CD14-positive monocyte (primary cell): ENCODE measurements at regions not wholly inside any gene's neighbourhood (a gene's known extent, or its start where the extent isn't known, plus 50 kb on each side); places are given as distances from the start of the nearest gene placed in this dataset.

Experiments
- DNase-seq, 3 donors: peaks; one replicate each; pipeline ENCODE4 v3.0.0-alpha.2; 2011 to 2022
- H2AFZ ChIP-seq: 2 replicates; pipeline ENCODE4 v1.6.0; 2012; ENCODE audit warnings: mild to moderate bottlenecking, low read depth, low read length, inconsistent platforms; ENCODE audit not compliant: insufficient read depth, poor library complexity, severe bottlenecking
- H3K27ac ChIP-seq, 2 donors: 1 replicate in 1 of 2; 2 replicates in 1 of 2; pipeline ENCODE4 v1.5.1; 2012 to 2013; ENCODE audit warnings: low read length in 2 of 2, control low read depth in 1 of 2, inconsistent platforms in 1 of 2, low read depth in 1 of 2, mild to moderate bottlenecking in 1 of 2
- H3K27me3 ChIP-seq, 2 donors: one replicate each; pipeline versions ENCODE4 v1.6.0 to v1.6.1; 2011 to 2013; ENCODE audit warnings: low read length in 2 of 2; ENCODE audit not compliant: control insufficient read depth in 2 of 2, insufficient read depth in 2 of 2
- H3K36me3 ChIP-seq, 2 donors: replicated peaks in 1 of 2; 1 replicate in 1 of 2; 2 replicates in 1 of 2; pipeline versions ENCODE4 v1.5.1 to v1.6.1; 2012 to 2013; ENCODE audit warnings: low read length in 2 of 2, control low read depth in 1 of 2, inconsistent platforms in 1 of 2, mild to moderate bottlenecking in 1 of 2; ENCODE audit not compliant: insufficient read depth in 2 of 2, control insufficient read depth in 1 of 2
- H3K4me1 ChIP-seq, 2 donors: 1 replicate in 1 of 2; 2 replicates in 1 of 2; pipeline versions ENCODE4 v1.5.1 to v1.6.1; 2012 to 2013; ENCODE audit warnings: low read length in 2 of 2, control low read depth in 1 of 2, inconsistent platforms in 1 of 2, mild to moderate bottlenecking in 1 of 2, moderate library complexity in 1 of 2; ENCODE audit not compliant: insufficient read depth in 2 of 2, control insufficient read depth in 1 of 2
- H3K4me2 ChIP-seq: replicated peaks from 2 replicates; pipeline ENCODE3; 2012; ENCODE audit warnings: low read length, moderate library complexity, mild to moderate bottlenecking; ENCODE audit not compliant: poor library complexity, severe bottlenecking; ENCODE audit errors: extremely low read depth
- H3K4me3 ChIP-seq, 3 experiments: fragments of 200-600 bp in 1 of 3; sonication (generic) in 1 of 3; replicated peaks in 1 of 3; 1 replicate in 2 of 3; 2 replicates in 1 of 3; pipeline ENCODE4 v1.5.1; 2011 to 2013; ENCODE audit warnings: low read length in 3 of 3, mild to moderate bottlenecking in 3 of 3, control low read depth in 2 of 3, low read depth in 2 of 3, inconsistent platforms in 1 of 3, moderate library complexity in 1 of 3
- H3K79me2 ChIP-seq: 2 replicates; pipeline ENCODE4 v1.6.0; 2012; ENCODE audit warnings: mild to moderate bottlenecking, control low read depth, inconsistent platforms, low read length, moderate library complexity; ENCODE audit not compliant: insufficient read depth
- H3K9ac ChIP-seq: 2 replicates; pipeline ENCODE4 v1.6.0; 2017; ENCODE audit warnings: low read length, mild to moderate bottlenecking; ENCODE audit not compliant: insufficient read depth, poor library complexity, severe bottlenecking
- H3K9me3 ChIP-seq, 2 donors: replicated peaks in 1 of 2; 1 replicate in 1 of 2; 2 replicates in 1 of 2; pipeline versions ENCODE4 v1.5.1 to v1.6.1; 2012 to 2013; ENCODE audit warnings: low read length in 2 of 2, control low read depth in 1 of 2; ENCODE audit not compliant: control insufficient read depth in 1 of 2, insufficient read depth in 1 of 2
- H4K20me1 ChIP-seq: 2 replicates; pipeline ENCODE4 v1.6.0; 2012; ENCODE audit warnings: mild to moderate bottlenecking, low read length, control low read depth, moderate library complexity; ENCODE audit not compliant: insufficient read depth
- H3K27ac Mint-ChIP-seq, 7 donors: one replicate each; pipeline ENCODE4 v1.8.0; 2020; ENCODE audit warnings: mild to moderate bottlenecking in 7 of 7, mixed read lengths in 7 of 7, moderate library complexity in 6 of 7, inconsistent platforms in 2 of 7
- H3K27me3 Mint-ChIP-seq, 3 donors: one replicate each; pipeline ENCODE4 v1.8.0; 2021 to 2022; ENCODE audit warnings: low read depth in 3 of 3, mild to moderate bottlenecking in 3 of 3, mixed read lengths in 3 of 3, moderate library complexity in 3 of 3, inconsistent platforms in 1 of 3
- H3K36me3 Mint-ChIP-seq, 2 donors: one replicate each; pipeline ENCODE4 v1.8.0; 2020; ENCODE audit warnings: mixed read lengths in 2 of 2, inconsistent platforms in 1 of 2, mild to moderate bottlenecking in 1 of 2
- H3K4me1 Mint-ChIP-seq: one replicate; pipeline ENCODE4 v1.8.0; 2020; ENCODE audit warnings: mild to moderate bottlenecking, mixed read lengths
- H3K4me3 Mint-ChIP-seq, 2 donors: one replicate each; pipeline ENCODE4 v1.8.0; 2020; ENCODE audit warnings: mild to moderate bottlenecking in 2 of 2, mixed read lengths in 2 of 2, moderate library complexity in 1 of 2
- H3K9me3 Mint-ChIP-seq, 7 donors: one replicate each; pipeline ENCODE4 v1.8.0; 2020 to 2022; ENCODE audit warnings: mixed read lengths in 7 of 7, mild to moderate bottlenecking in 6 of 7, moderate library complexity in 6 of 7, inconsistent platforms in 2 of 7
- CTCF ChIP-seq: fragments of 200-600 bp; IDR thresholded peaks from one replicate; pipeline ENCODE4 v1.8.0; 2022; ENCODE audit warnings: antibody characterized with exemption, mild to moderate bottlenecking
- WGBS: methylation state at CpG from one replicate; pipeline ENCODE4 v1.1.5; 2013; ENCODE audit warnings: missing lambda C conversion rate; ENCODE audit not compliant: insufficient coverage; 5-methylcytosine and 5-hydroxymethylcytosine counted together
- intact Hi-C, 2 donors: fragments of 100-400 bp; cut with micrococcal nuclease; formaldehyde crosslinking; loops; one replicate each; pipeline versions ENCODE4 v1.15.0 to v1.15.1; 2023

DNA sequence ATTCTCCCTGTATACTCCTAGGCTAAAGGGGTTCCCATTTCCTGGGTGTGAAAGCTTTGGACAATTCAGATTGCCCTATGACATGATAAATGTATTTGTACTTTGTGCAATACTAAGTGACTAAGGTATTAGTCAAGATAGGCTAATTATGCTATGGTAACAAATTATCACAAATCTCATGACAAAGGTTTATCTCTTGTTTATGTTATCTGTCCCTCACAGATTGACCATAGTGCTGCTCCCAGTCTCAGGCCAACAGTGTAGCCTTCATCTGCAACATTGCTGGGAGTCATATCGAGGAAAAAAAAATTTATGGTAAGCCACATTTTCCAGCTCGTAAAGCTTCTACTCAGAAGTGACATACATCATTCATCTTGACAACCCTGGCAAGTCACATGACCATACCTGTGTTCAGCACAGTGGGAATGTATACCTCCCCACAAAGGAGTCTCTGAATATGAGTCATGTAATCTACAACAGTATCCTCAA, 346.2 kb downstream of the IGSF11 start:
- Histone ChIP-seq H3K4me1 (no peaks in the 10 kb centered on the region), H4K20me1 (no peaks in the 10 kb centered on the region), H3K36me3 (no peaks in the 10 kb centered on the region), H3K9ac (no peak overlapping the region), H3K27ac (no peak overlapping the region), H2AFZ (no peak overlapping the region), H3K27me3 (no peaks in the 10 kb centered on the region), H3K4me3 (no peak overlapping the region), H3K79me2 (no peaks in the 10 kb centered on the region), H3K4me2 (no peak overlapping the region), H3K9me3 (no peaks in the 10 kb centered on the region)
- H3K4me3 Mint-ChIP-seq, result no peak overlapping the region
- no peaks in the 10 kb centered on the region for H3K4me1 Mint-ChIP-seq
- H3K36me3 Mint-ChIP-seq, result no peaks in the 10 kb centered on the region
- no peak overlapping the region for H3K27ac Mint-ChIP-seq
- WGBS, result 100% methylated on average over 1 of the region's 2 CpGs
- peaks cover 0 to 4% (median 2%) of the 10 kb centered on the region in 7 donors for H3K9me3 Mint-ChIP-seq
- H3K27me3 Mint-ChIP-seq, result no peaks in the 10 kb centered on the region
- DNase-seq, result no peak
- TF ChIP-seq CTCF, result no peak
- intact Hi-C loops, result no loop called here

DNA sequence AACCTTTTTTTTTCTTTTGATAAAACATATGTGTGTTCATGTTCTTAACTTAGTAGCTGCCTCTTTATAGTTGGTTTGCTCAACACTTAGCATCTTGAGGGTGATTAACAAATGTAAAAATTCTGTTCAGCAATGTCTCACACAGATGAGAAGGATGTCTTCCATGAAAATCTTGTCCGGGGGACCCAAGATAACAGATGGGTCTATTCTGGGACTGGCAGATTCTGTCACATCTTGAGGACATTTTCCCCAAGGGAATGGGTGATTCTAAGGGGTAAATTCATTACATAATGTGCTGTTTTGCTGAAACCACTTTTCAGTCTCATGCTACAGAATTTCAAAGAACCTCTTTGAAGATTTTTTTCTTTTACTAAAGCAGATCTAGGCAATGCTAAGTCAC, 342.2 kb downstream of the IGSF11 start:
- Histone ChIP-seq H2AFZ (no peak overlapping the region), H3K4me3 (no peak overlapping the region), H3K4me2 (no peak overlapping the region), H3K36me3 (no peaks in the 10 kb centered on the region), H3K27ac (no peak overlapping the region), H3K27me3 (no peaks in the 10 kb centered on the region), H3K4me1 (no peaks in the 10 kb centered on the region), H3K9me3 (peaks cover 6 to 8% of the 10 kb centered on the region in 2 donors), H3K9ac (no peak overlapping the region), H3K79me2 (no peaks in the 10 kb centered on the region), H4K20me1 (no peaks in the 10 kb centered on the region)
- TF ChIP-seq CTCF, result no peak
- Mint-ChIP-seq H3K4me3 (no peak overlapping the region), H3K9me3 (peaks cover 2 to 12% (median 5%) of the 10 kb centered on the region in 7 donors), H3K4me1 (no peaks in the 10 kb centered on the region), H3K27ac (no peak overlapping the region), H3K36me3 (no peaks in the 10 kb centered on the region), H3K27me3 (no peaks in the 10 kb centered on the region)
- DNase-seq, result no peak
- intact Hi-C loops, result no loop called here
- no CpG with 5 or more reads among the region's 1 CpG for WGBS
